GM18951 (cell line): ENCODE measurements at regions not wholly inside any gene's neighbourhood (a gene's known extent, or its start where the extent isn't known, plus 50 kb on each side); places are given as distances from the start of the nearest gene placed in this dataset.

Experiments
- POLR2A ChIP-seq: IDR thresholded peaks from 4 replicates; pipeline ENCODE4 v1.6.1; 2011; ENCODE audit warnings: mild to moderate bottlenecking; ENCODE audit not compliant: insufficient read length, insufficient read depth; ENCODE audit errors: extremely low read depth
- in situ Hi-C: fragments of 300-500 bp; cut with MboI; formaldehyde crosslinking; loops from one replicate; pipeline ENCODE4 v1.12.0; 2022; ENCODE audit warnings: low sequenced_read_pairs, mixed read lengths, inconsistent platforms; ENCODE audit not compliant: unreplicated experiment

DNA sequence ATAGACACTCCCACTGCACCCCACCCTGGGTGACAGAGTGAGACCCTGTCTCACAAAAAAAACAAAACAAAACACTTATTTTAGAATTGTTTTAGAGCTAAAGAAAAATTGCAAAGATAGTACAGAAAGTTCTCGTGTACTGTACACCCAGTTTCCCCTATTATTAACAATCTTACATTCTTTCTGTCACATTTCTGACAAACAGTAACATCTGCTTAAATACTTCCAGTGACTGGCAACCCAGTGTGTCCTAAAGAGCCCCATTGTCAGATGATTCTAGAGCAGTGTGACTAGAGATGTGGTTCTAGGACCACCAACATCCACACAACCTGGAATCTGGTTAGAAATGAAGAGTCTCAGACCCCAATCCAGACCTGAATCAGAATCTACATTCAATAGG lies 90.5 kb downstream of the LEPR start:
- TF ChIP-seq POLR2A = no peak

DNA sequence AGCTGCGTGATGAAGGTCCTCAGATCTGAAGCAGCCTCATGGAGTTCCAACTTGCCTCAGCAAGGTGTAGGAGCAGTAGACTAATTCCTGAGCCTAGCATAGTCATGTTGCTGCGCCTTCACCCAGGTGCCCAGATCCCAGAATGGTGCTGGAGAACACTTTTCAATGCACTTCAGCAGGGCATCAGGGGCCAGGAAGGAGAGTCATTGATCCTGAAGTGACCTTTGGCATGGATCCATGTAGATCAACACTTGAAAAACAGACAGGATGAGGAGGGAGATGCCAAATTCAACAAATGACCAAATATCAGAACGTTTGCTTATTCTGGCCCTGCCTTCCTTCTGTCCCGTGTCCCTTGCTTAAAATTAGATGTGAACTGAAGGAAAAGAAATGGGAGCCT lies 91.9 kb downstream of the LEPR start:
- in situ Hi-C loops = no loop called here
- TF ChIP-seq POLR2A = no peak

More for the DNA sequence above, 90.5 kb downstream of the LEPR start:
- in situ Hi-C loops = no loop called here

- in situ Hi-C loops = no loop called here
- no peak for TF ChIP-seq POLR2A
These were observed 92.7 kb downstream of the LEPR start for GRCh38 chr1:65512967-65513780.

GRCh38 chr1:65514041-65514440 lies 93.6 kb downstream of the LEPR start:
- in situ Hi-C loops = no loop called here
- TF ChIP-seq POLR2A = no peak

- no peak for TF ChIP-seq POLR2A
- in situ Hi-C loops = no loop called here
These were observed 104.4 kb downstream of the LEPR start for GRCh38 chr1:65524931-65525265.

- TF ChIP-seq POLR2A = no peak
- in situ Hi-C loops = no loop called here
These were observed 105.0 kb downstream of the LEPR start for GRCh38 chr1:65525266-65526048.

DNA sequence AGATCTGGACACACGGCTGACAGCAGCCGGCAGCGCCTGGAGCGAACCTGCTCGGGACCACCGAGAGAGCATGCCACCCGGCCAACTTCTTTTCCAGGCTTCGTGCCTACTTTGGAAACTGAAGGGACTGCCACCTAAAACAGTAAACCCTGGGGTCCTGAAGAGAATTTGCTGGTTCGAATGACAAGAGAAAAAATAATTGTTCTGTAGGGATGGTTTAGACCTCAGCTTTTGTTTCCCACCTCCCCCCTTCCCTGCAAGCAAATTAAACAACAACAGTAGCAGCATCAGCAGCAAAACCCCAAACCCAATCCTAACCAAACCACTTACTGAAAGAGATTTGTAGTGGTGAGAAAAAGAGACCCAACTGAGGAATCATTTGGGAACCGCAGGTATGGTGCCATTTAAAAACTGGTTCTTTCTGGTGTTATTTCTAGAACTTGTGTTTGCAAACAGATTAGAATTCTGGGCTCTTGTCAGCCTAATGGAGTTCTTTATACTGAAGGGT lies 105.6 kb downstream of the LEPR start:
- in situ Hi-C loops = no loop called here
- no peak for TF ChIP-seq POLR2A

GRCh38 chr1:65527190-65527589 lies 106.7 kb downstream of the LEPR start:
- no peak for TF ChIP-seq POLR2A
- in situ Hi-C loops = no loop called here

- no peak for TF ChIP-seq POLR2A
These were observed 107.4 kb downstream of the LEPR start for GRCh38 chr1:65527707-65528503.

GRCh38 chr1:65531972-65532570 lies 111.6 kb downstream of the LEPR start:
- TF ChIP-seq POLR2A = no peak
- in situ Hi-C loops = no loop called here

More at GRCh38 chr1:65527707-65528503, 107.4 kb downstream of the LEPR start:
- in situ Hi-C loops = no loop called here

GRCh38 chr1:65535981-65536380 lies 115.5 kb downstream of the LEPR start:
- no peak for TF ChIP-seq POLR2A
- in situ Hi-C loops = no loop called here

DNA sequence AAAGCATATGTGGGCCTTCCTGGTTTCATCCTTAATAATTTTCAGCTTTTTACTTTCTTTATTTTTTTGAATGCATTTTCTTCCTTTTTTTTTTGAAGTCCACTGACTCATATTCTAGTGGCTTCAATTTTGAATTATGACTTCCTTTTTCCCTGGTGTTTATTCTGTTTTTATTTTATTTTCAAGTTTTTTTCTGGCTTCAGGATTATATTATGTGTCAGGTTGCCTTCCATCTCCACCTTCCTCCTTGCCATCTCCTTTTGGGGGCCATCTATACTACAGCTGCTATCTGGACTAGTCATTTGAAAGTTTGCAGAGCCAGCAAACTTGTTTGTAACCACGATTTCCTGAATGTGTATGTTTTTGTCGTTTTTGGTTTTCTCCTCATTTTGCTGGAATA lies 117.6 kb downstream of the LEPR start:
- no peak for TF ChIP-seq POLR2A
- in situ Hi-C loops = no loop called here

DNA sequence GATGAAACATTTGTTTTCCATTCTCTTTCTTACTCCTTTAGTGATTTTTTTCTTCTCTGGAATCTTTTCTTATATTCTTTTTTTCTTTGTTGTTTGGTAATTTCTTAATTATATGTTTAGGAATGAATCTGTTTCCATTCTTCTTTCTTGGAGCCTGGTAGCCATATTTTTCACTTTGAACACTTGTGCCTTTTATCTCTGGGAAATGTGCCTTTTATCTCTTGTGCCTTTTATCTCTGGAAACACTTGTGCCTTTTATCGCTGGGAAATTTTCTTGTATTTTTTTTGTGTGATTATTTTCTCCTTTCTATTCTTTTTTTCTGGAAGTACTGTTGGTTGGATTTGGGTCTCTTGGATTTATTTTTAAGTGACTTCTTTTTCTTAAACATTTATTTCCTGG lies 118.2 kb downstream of the LEPR start:
- no peak for TF ChIP-seq POLR2A
- in situ Hi-C loops = no loop called here
